ENCODE measurements at regions not wholly inside any gene's neighbourhood (a gene's known extent, or its start where the extent isn't known, plus 50 kb on each side); places are given as distances from the start of the nearest gene placed in this dataset.
"Not testable (repeated sequence)": the region's sequence is repeated elsewhere in the genome, so short reads cannot be mapped to it uniquely, and the experiment has no call there.

- not testable (repeated sequence) for DNase-seq
Observed at GRCh38 chr10:46810222-46810621, 101.0 kb upstream of the PTPN20 start.

- DNase-seq: not testable (repeated sequence)
Observed at GRCh38 chr10:46816126-46816525, 95.1 kb upstream of the PTPN20 start.

GRCh38 chr10:46840393-46841050, 70.7 kb upstream of the PTPN20 start:
- DNase-seq: not testable (repeated sequence)

GRCh38 chr10:46841051-46841593, 70.1 kb upstream of the PTPN20 start:
- DNase-seq: not testable (repeated sequence)

GRCh38 chr10:46845194-46845593, 66.0 kb upstream of the PTPN20 start:
- DNase-seq: not testable (repeated sequence)

- DNase-seq: not testable (repeated sequence)
Observed at GRCh38 chr10:46845640-46846039, 65.6 kb upstream of the PTPN20 start.

- DNase-seq: not testable (repeated sequence)
Observed at GRCh38 chr10:46860753-46861152, 50.5 kb upstream of the PTPN20 start.

Data from NCI-H226 (cell line).